SH-SY5Y (cell line): ENCODE measurements at regions not wholly inside any gene's neighbourhood (a gene's known extent, or its start where the extent isn't known, plus 50 kb on each side); places are given as distances from the start of the nearest gene placed in this dataset.

Experiments used
- GATA2 ChIP-seq: IDR thresholded peaks from 2 replicates; pipeline ENCODE4 v1.6.1; 2011; ENCODE audit warnings: mild to moderate bottlenecking, low read depth, low read length
- GATA3 ChIP-seq: IDR thresholded peaks from 2 replicates; pipeline ENCODE4 v1.6.1; 2011; ENCODE audit warnings: low read depth, mild to moderate bottlenecking, low read length, moderate library complexity

- TF ChIP-seq GATA2 (no peak), GATA3 (no peak)
Measured at GRCh38 chr2:67848551-67849285, 214.1 kb downstream of the C1D start.

GRCh38 chr2:67851016-67851415 lies 211.8 kb downstream of the C1D start:
- TF ChIP-seq GATA3 (no peak), GATA2 (no peak)

GRCh38 chr2:67851956-67852824 lies 210.6 kb downstream of the C1D start:
- TF ChIP-seq GATA3 (no peak), GATA2 (no peak)

- no peak for TF ChIP-seq GATA3
- TF ChIP-seq GATA2: no peak
Measured at GRCh38 chr2:67854103-67854743, 208.6 kb downstream of the C1D start.

GRCh38 chr2:67854798-67855197 lies 208.0 kb downstream of the C1D start:
- TF ChIP-seq GATA3 (no peak), GATA2 (no peak)

GRCh38 chr2:67856866-67857265 lies 205.9 kb downstream of the C1D start:
- TF ChIP-seq GATA2 (no peak), GATA3 (no peak)

GRCh38 chr2:67857836-67858235 lies 205.0 kb downstream of the C1D start:
- TF ChIP-seq GATA2 (no peak), GATA3 (no peak)

- no peak for TF ChIP-seq GATA2
- no peak for TF ChIP-seq GATA3
Measured at GRCh38 chr2:67858886-67859285, 203.9 kb downstream of the C1D start.

- TF ChIP-seq GATA2 (no peak), GATA3 (no peak)
Measured at GRCh38 chr2:67865917-67866316, 196.9 kb downstream of the C1D start.

GRCh38 chr2:67867735-67868134 lies 195.1 kb downstream of the C1D start:
- TF ChIP-seq GATA2 (no peak), GATA3 (no peak)

GRCh38 chr2:67871686-67872412 lies 191.0 kb downstream of the C1D start:
- TF ChIP-seq GATA2 (no peak), GATA3 (no peak)

GRCh38 chr2:67872481-67872880 lies 190.3 kb downstream of the C1D start:
- no peak for TF ChIP-seq GATA3

- no peak for TF ChIP-seq GATA2
- no peak for TF ChIP-seq GATA3
Measured at GRCh38 chr2:67873916-67874315, 188.9 kb downstream of the C1D start.

GRCh38 chr2:67876176-67876575 lies 186.6 kb downstream of the C1D start:
- TF ChIP-seq GATA2: no peak
- TF ChIP-seq GATA3: no peak

- TF ChIP-seq GATA3: no peak
- no peak for TF ChIP-seq GATA2
Measured at GRCh38 chr2:67877301-67877700, 185.5 kb downstream of the C1D start.

- no peak for TF ChIP-seq GATA3
Measured at GRCh38 chr2:67878743-67879142, 184.1 kb downstream of the C1D start.
